LNCaP clone FGC (cell line): ENCODE measurements at regions not wholly inside any gene's neighbourhood (a gene's known extent, or its start where the extent isn't known, plus 50 kb on each side); places are given as distances from the start of the nearest gene placed in this dataset.

Experiments
- DNase-seq: peaks from one replicate; pipeline ENCODE4 v3.0.0-alpha.2; 2011; ENCODE audit warnings: low read depth
- H3K4me3 ChIP-seq: 2 replicates; pipeline ENCODE4 v1.5.1; 2011; ENCODE audit warnings: mild to moderate bottlenecking, low read depth, low read length, control low read depth
- CTCF ChIP-seq: IDR thresholded peaks from 2 replicates; pipeline ENCODE4 v1.5.1; 2012; ENCODE audit warnings: mild to moderate bottlenecking; ENCODE audit not compliant: control insufficient read depth, insufficient read depth; ENCODE audit errors: extremely low read depth

- no peak for DNase-seq
- no peak for TF ChIP-seq CTCF
- H3K4me3 ChIP-seq, result no peak overlapping the region
Measured at GRCh38 chr2:201953880-201954279, 79.8 kb upstream of the FZD7 start.

GRCh38 chr2:201955231-201955630 lies 78.4 kb upstream of the FZD7 start:
- H3K4me3 ChIP-seq, result no peak overlapping the region
- no peak for DNase-seq
- TF ChIP-seq CTCF, result no peak

GRCh38 chr2:201955702-201956141 lies 77.9 kb upstream of the FZD7 start:
- no peak overlapping the region for H3K4me3 ChIP-seq
- TF ChIP-seq CTCF, result no peak
- no peak for DNase-seq

- DNase-seq, result no peak
- no peak overlapping the region for H3K4me3 ChIP-seq
- no peak for TF ChIP-seq CTCF
Measured at GRCh38 chr2:201956361-201956760, 77.3 kb upstream of the FZD7 start.

- DNase-seq, result no peak
- no peak for TF ChIP-seq CTCF
- no peak overlapping the region for H3K4me3 ChIP-seq
Measured at GRCh38 chr2:201957091-201957490, 76.6 kb upstream of the FZD7 start.

GRCh38 chr2:201959198-201959597 lies 74.5 kb upstream of the FZD7 start:
- DNase-seq, result no peak

More at GRCh38 chr2:201959198-201959597, 74.5 kb upstream of the FZD7 start:
- no peak for TF ChIP-seq CTCF
- no peak overlapping the region for H3K4me3 ChIP-seq
